Duodenal mucosa (tissue), 2 donors: ENCODE measurements at regions not wholly inside any gene's neighbourhood (a gene's known extent, or its start where the extent isn't known, plus 50 kb on each side); places are given as distances from the start of the nearest gene placed in this dataset.

ENCODE experiments used
- H3K27ac ChIP-seq: one replicate; pipeline ENCODE4 v1.7.0; 2013; ENCODE audit warnings: low read depth, low read length
- H3K27me3 ChIP-seq, 2 donors: one replicate each; pipeline ENCODE4 v1.7.0; 2013; ENCODE audit warnings: low read length in 2 of 2, control low read depth in 1 of 2; ENCODE audit not compliant: insufficient read depth in 2 of 2, control insufficient read depth in 1 of 2
- H3K36me3 ChIP-seq, 2 donors: one replicate each; pipeline ENCODE4 v1.7.0; 2013; ENCODE audit warnings: low read length in 2 of 2, control low read depth in 1 of 2; ENCODE audit not compliant: insufficient read depth in 2 of 2, control insufficient read depth in 1 of 2
- H3K4me1 ChIP-seq, 2 donors: one replicate each; pipeline ENCODE4 v1.7.0; 2013; ENCODE audit warnings: low read length in 2 of 2, control low read depth in 1 of 2; ENCODE audit not compliant: insufficient read depth in 2 of 2, control insufficient read depth in 1 of 2
- H3K4me3 ChIP-seq, 2 donors: one replicate each; pipeline ENCODE4 v1.7.0; 2013; ENCODE audit warnings: low read length in 2 of 2, low read depth in 1 of 2
- H3K9ac ChIP-seq, 2 donors: one replicate each; pipeline ENCODE4 v1.7.0; 2013; ENCODE audit warnings: low read length in 2 of 2, low read depth in 1 of 2
- H3K9me3 ChIP-seq, 2 donors: one replicate each; pipeline ENCODE4 v1.7.0; 2013; ENCODE audit warnings: low read length in 2 of 2, control low read depth in 1 of 2; ENCODE audit not compliant: control insufficient read depth in 1 of 2

DNA sequence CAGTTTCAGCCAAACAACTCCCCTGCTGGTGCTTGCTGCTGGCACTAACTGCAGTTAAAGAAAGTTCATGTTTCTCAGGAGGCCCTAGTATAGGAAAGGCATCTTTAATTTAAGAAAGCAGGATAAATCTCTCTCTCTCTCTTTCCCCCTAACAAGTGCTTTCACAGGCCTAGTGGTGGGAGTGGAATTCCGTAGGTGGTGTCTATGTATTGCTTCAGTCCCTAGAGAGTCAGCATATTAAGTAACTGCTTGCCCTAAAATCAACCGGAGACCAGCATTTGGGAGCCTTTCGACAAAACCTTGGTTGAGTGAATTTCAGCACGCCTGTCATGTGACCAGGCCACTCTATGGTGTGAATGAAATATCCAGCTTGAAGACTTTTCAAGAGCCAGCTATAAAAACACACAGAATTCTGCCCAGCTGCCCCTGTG lies 169.2 kb upstream of the TGFBR2 start:
- Histone ChIP-seq H3K9ac (no peak overlapping the region), H3K27ac (no peak overlapping the region), H3K4me1 (no peaks in the 10 kb centered on the region), H3K9me3 (no peaks in the 10 kb centered on the region), H3K4me3 (no peak overlapping the region), H3K36me3 (no peaks in the 10 kb centered on the region), H3K27me3 (no peaks in the 10 kb centered on the region)

DNA sequence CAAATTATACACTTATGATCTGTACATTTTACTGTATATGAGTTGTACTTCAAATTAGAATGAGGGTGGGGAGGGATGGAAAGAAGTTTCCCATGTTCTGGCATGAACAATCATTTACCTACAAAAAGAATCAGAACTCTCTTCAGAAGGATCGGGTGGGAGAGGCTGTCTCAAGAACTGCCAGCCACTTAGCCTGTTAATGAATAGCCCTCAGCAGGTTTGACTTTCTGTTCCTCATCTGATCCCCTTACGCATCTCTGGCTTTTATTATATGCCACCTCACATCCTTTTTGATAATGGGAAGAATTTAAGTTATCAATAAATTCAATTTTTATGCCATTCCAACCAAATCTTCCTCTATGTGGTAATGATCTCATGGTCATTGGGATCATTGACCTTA lies 168.3 kb upstream of the TGFBR2 start:
- no peaks in the 10 kb centered on the region for H3K9me3 ChIP-seq
- H3K4me3 ChIP-seq: no peak overlapping the region
- H3K27ac ChIP-seq: no peak overlapping the region
- H3K36me3 ChIP-seq: no peaks in the 10 kb centered on the region
- no peaks in the 10 kb centered on the region for H3K27me3 ChIP-seq
- H3K9ac ChIP-seq: no peak overlapping the region
- no peaks in the 10 kb centered on the region for H3K4me1 ChIP-seq

DNA sequence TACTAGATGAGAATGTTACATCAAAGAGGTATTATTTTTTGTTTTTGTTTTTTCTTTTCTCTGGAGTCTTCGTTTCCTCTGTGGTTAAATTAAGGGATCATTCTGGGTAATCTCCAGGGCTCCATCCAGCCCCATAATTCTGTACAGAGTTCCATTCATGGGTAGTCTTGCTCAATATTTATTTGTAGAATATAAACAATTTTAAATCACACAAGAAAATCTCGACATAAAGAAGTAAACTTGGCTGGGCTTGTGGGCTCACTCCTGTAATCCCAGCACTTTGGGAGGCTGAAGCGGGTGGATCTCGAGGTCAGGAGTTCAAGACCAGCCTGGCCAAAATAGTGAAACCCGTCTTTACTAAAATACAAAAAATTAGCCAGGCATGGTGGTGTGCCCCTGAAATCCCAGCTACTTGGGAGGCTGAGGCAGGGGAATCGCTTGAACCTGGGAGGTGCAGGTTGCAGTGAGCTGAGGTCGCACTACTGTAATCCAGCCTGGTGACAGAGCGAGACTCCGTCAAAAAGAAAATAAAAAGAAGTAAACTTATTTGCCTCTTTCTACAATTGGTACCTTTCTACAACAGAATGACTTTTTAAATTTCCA lies 166.8 kb upstream of the TGFBR2 start:
- H3K27me3 ChIP-seq: no peaks in the 10 kb centered on the region
- no peak overlapping the region for H3K4me3 ChIP-seq
- no peaks in the 10 kb centered on the region for H3K36me3 ChIP-seq
- H3K27ac ChIP-seq: no peak overlapping the region
- no peaks in the 10 kb centered on the region for H3K9me3 ChIP-seq
- no peaks in the 10 kb centered on the region for H3K4me1 ChIP-seq
- H3K9ac ChIP-seq: no peak overlapping the region

DNA sequence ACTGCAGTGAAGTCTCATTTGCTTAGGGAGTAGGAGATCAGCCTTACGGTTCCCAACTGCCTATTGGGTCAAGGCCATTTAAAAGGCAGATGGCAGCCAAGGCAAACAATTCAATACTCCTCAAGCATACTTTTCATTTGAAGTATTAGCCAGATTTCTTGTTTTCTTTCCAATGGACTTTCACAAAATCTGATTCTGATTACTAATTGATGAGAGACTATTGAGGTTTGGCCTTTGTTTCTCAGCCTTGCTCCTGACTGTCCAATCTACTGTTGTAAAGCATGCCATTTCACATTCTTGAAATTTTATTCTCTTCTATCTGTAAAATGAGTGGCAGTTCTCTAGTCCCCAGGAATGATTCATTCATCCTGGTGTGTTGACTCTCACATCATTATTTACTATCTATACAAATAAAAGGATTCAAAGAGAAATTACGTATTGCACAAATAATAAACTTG lies 166.2 kb upstream of the TGFBR2 start:
- Histone ChIP-seq H3K27ac (no peak overlapping the region), H3K4me1 (no peaks in the 10 kb centered on the region)

DNA sequence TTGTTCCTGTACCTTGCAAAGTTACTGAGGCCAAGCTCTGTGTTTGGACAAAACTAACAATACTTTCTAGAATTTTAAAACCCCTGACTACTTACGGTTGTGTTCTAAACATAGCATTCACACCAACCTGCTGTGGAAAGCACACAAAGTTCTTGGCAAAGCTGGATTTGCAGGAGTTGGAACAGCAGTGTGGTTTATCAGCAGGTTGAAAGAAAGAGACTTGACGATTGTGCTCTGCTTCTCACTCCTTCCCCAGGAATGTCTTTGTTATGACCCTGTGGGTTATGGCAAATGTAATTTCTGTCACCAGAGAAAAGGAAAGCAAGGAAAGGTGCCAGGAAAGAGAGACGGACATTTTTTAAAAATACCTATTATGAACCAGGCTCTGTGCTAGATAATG lies 165.5 kb upstream of the TGFBR2 start:
- no peak overlapping the region for H3K4me3 ChIP-seq
- H3K9me3 ChIP-seq: no peaks in the 10 kb centered on the region
- no peak overlapping the region for H3K27ac ChIP-seq
- H3K27me3 ChIP-seq: no peaks in the 10 kb centered on the region
- H3K9ac ChIP-seq: no peak overlapping the region
- H3K4me1 ChIP-seq: no peaks in the 10 kb centered on the region
- H3K36me3 ChIP-seq: no peaks in the 10 kb centered on the region

More for the DNA sequence above, 166.2 kb upstream of the TGFBR2 start:
- Histone ChIP-seq H3K9me3 (no peaks in the 10 kb centered on the region), H3K4me3 (no peak overlapping the region), H3K9ac (no peak overlapping the region), H3K27me3 (no peaks in the 10 kb centered on the region), H3K36me3 (no peaks in the 10 kb centered on the region)

DNA sequence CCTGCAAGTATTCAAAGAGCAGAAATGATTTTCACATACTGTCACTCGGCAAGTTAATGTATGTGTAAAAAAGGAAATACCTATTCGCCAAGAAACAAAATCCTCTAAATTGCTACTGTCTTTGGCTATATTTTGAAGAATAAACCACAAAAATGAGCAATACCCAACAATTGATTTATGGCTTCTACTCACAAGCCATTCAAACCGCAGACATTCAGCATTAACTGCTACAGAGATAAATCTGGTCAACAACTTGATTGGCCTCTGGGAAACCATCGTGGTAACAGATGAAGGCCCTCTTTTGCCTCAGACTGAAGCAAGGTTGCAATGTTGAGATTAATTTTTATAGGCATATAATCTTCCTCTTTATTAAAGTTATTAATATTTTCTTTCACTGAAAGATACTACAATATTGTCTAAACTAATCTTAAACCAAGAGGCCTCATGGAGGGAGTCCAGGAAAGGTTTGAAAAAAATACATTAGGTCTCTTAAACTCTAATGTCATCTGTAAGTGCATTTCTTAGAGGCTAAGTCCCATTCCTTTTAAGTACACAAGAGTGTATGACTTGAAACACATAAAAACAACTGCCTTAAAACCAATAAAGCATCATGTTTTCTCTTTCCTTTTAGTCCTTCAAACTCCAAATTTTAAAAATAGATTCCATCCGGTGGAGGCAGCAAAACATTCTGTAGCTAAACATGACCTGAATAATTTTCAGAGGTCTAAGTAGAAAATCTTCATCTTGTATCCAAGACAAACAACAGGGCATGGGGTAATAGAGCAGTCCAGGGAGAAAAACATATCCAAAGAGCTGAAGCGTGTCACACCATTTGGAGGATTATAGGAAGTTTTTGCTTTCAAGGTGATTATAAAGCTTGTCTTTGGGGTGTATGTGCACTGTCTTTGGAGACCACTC lies 162.4 kb upstream of the TGFBR2 start:
- no peak overlapping the region for H3K4me3 ChIP-seq
- H3K27ac ChIP-seq: no peak overlapping the region
- H3K36me3 ChIP-seq: no peaks in the 10 kb centered on the region
- no peaks in the 10 kb centered on the region for H3K27me3 ChIP-seq
- no peaks in the 10 kb centered on the region for H3K9me3 ChIP-seq
- H3K9ac ChIP-seq: no peak overlapping the region
- H3K4me1 ChIP-seq: no peaks in the 10 kb centered on the region

DNA sequence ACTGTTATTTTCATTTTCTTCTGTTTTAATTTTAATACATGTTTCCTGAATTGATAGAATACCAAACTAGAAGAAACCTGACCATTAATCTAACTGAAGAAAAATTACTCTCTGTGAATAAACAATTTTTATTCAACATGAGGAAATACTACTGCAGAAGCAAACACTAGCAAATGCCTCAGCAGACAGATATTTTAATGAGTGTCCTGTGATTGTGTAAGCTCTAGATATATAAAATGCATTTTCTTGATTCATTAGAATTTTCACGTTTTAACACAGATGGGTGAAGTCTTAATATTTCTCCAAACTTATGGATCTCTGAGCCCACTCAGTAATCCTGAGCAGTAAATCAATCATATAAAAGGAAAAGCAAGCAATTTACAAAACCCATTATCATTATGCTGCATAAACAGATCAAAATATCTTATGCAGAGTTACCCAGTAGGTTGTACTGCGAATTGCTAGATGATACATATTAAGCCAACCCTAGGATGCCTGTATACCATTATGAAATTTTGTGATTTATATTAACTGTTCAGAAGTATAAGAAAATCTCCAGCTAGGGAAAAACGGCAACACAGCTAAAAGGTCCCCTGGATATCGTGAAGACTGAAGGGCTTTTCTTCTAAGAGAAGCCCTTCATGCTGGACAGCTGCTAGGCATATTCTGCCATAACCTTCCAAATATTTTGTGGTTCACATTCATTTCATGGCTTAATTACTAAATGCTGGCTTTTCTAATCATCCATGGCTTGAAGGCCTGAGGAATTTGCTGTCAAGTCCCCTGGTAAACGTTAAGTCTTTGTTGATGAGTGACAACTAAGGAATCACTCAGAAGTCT lies 157.7 kb upstream of the TGFBR2 start:
- Histone ChIP-seq H3K36me3 (no peaks in the 10 kb centered on the region), H3K27me3 (no peaks in the 10 kb centered on the region), H3K9me3 (peaks cover 0 to 3% of the 10 kb centered on the region in 2 donors), H3K9ac (no peak overlapping the region), H3K4me1 (no peaks in the 10 kb centered on the region), H3K27ac (no peak overlapping the region), H3K4me3 (no peak overlapping the region)

DNA sequence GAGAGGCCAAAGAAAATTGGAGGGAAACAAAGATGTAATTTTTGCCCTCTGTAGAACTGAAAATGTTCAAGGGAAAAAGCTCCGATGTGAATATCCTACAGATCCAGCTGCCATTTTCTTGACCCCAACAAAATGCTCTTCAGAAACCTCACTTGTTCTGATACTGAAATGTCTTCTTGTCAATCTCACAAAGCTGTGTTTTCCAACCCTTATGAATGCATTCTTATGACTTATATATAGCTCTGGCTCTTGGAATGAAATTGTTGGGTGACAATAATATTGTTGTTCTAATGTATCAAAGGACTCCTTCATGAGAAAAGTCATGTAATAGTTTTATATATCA lies 157.1 kb upstream of the TGFBR2 start:
- Histone ChIP-seq H3K9me3 (peaks cover 0 to 3% of the 10 kb centered on the region in 2 donors), H3K9ac (no peak overlapping the region), H3K4me1 (no peaks in the 10 kb centered on the region), H3K36me3 (no peaks in the 10 kb centered on the region), H3K27ac (no peak overlapping the region), H3K27me3 (no peaks in the 10 kb centered on the region), H3K4me3 (no peak overlapping the region)

DNA sequence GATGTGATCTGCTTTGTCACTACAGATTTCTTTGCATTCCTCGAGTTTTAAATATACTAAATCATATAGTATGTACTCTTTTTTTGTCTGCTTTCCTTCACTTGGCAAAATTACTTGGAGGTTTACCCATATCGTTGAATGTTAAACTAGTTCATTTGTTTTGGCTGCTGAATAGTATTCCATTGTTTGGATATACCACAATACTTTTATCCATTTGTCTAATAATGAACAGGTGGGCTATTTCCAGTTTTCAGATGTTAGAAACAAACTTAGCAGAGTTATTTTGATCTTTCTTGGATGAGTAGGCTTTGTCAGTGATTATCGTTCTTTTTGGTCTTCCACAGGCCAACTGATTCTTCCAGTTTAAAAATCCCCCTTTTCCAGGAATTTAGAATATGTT lies 154.0 kb upstream of the TGFBR2 start:
- Histone ChIP-seq H3K4me1 (no peaks in the 10 kb centered on the region), H3K4me3 (no peak overlapping the region), H3K27me3 (no peaks in the 10 kb centered on the region), H3K36me3 (no peaks in the 10 kb centered on the region), H3K9me3 (peaks cover 0 to 3% of the 10 kb centered on the region in 2 donors), H3K9ac (no peak overlapping the region), H3K27ac (no peak overlapping the region)
